ENCODE measurements at regions not wholly inside any gene's neighbourhood (a gene's known extent, or its start where the extent isn't known, plus 50 kb on each side); places are given as distances from the start of the nearest gene placed in this dataset.

- TF ChIP-seq CTCF (IDR thresholded peaks at IDR 0.05; ENCODE audit: low read depth, low read length) (no peak), EZH2phosphoT487 (IDR thresholded peaks at IDR 0.05; ENCODE audit: low read depth) (no peak)
These were observed 143.7 kb downstream of the GPCPD1 start for GRCh38 chr20:5467086-5467485.

Measured in OCI-LY3 (cell line).